ENCODE measurements at regions not wholly inside any gene's neighbourhood (a gene's known extent, or its start where the extent isn't known, plus 50 kb on each side); places are given as distances from the start of the nearest gene placed in this dataset.
"Not testable (repeated sequence)": the region's sequence is repeated elsewhere in the genome, so short reads cannot be mapped to it uniquely, and the experiment has no call there.

- Histone ChIP-seq H3K4me3 (ENCODE audit: low read length) (no peak overlapping the region), H3K27me3 (ENCODE audit: control insufficient read depth, insufficient read depth, low read length, poor library complexity, severe bottlenecking) (no peaks in the 10 kb centered on the region), H3K4me1 (ENCODE audit: control insufficient read depth, insufficient read depth, low read length) (no peaks in the 10 kb centered on the region), H3K27ac (ENCODE audit: low read depth, low read length) (no peak overlapping the region), H3K36me3 (ENCODE audit: control insufficient read depth, insufficient read depth, low read length) (no peaks in the 10 kb centered on the region), H3K9ac (ENCODE audit: extremely low read depth, low read length, poor library complexity, severe bottlenecking) (no peak overlapping the region), H3K9me3 (ENCODE audit: control insufficient read depth, low read length) (peaks cover 25% of the 10 kb centered on the region)
- no peak for DNase-seq
- Mint-ChIP-seq H3K27me3 (ENCODE audit: insufficient read depth) (peaks cover 12% of the 10 kb centered on the region), H3K27ac (no peak overlapping the region), H3K9me3 (peaks cover 23% of the 10 kb centered on the region), H3K4me3 (no peak overlapping the region), H3K36me3 (ENCODE audit: low read depth) (peaks cover 3% of the 10 kb centered on the region), H3K4me1 (peaks cover 4% of the 10 kb centered on the region)
- 88% methylated on average over 7 of the region's 7 CpGs; no CpG with 5 or more reads in 1 of the 2 experiments for WGBS, 2 experiments (ENCODE audit: insufficient coverage in 1 of 2, insufficient read length in 1 of 2)
- no peak for TF ChIP-seq CTCF (conservative IDR thresholded peaks at IDR 0.05)
These were observed 576.2 kb downstream of the BNC2 start for GRCh38 chr9:16294133-16294770.

GRCh38 chr9:16294940-16295339 lies 575.5 kb downstream of the BNC2 start:
- not testable (repeated sequence) for H3K4me3 Mint-ChIP-seq; H3K36me3 Mint-ChIP-seq (ENCODE audit: low read depth); H3K36me3 ChIP-seq (ENCODE audit: control insufficient read depth, insufficient read depth, low read length); H3K27ac Mint-ChIP-seq; H3K9ac ChIP-seq (ENCODE audit: extremely low read depth, low read length, poor library complexity, severe bottlenecking); H3K4me3 ChIP-seq (ENCODE audit: low read length); H3K27ac ChIP-seq (ENCODE audit: low read depth, low read length); H3K4me1 ChIP-seq (ENCODE audit: control insufficient read depth, insufficient read depth, low read length); H3K27me3 ChIP-seq (ENCODE audit: control insufficient read depth, insufficient read depth, low read length, poor library complexity, severe bottlenecking); DNase-seq
- 86 to 100% methylated on average over 1 to 5 of the region's 5 CpGs for WGBS, 2 experiments (ENCODE audit: insufficient coverage in 1 of 2, insufficient read length in 1 of 2)
- H3K9me3 ChIP-seq (ENCODE audit: control insufficient read depth, low read length) = peaks cover 25% of the 10 kb centered on the region
- H3K9me3 Mint-ChIP-seq = peaks cover 27% of the 10 kb centered on the region
- H3K27me3 Mint-ChIP-seq (ENCODE audit: insufficient read depth) = peaks cover 12% of the 10 kb centered on the region
- peaks cover 11% of the 10 kb centered on the region for H3K4me1 Mint-ChIP-seq

GRCh38 chr9:16299368-16299767 lies 571.1 kb downstream of the BNC2 start:
- not testable (repeated sequence) for H3K9ac ChIP-seq (ENCODE audit: extremely low read depth, low read length, poor library complexity, severe bottlenecking); H3K4me3 Mint-ChIP-seq; H3K36me3 Mint-ChIP-seq (ENCODE audit: low read depth); H3K27me3 ChIP-seq (ENCODE audit: control insufficient read depth, insufficient read depth, low read length, poor library complexity, severe bottlenecking); H3K27ac ChIP-seq (ENCODE audit: low read depth, low read length); H3K4me3 ChIP-seq (ENCODE audit: low read length); DNase-seq; H3K36me3 ChIP-seq (ENCODE audit: control insufficient read depth, insufficient read depth, low read length); H3K27ac Mint-ChIP-seq; H3K4me1 ChIP-seq (ENCODE audit: control insufficient read depth, insufficient read depth, low read length)
- H3K27me3 Mint-ChIP-seq (ENCODE audit: insufficient read depth) = peaks cover 26% of the 10 kb centered on the region
- peaks cover 25% of the 10 kb centered on the region for H3K9me3 ChIP-seq (ENCODE audit: control insufficient read depth, low read length)
- H3K9me3 Mint-ChIP-seq = peaks cover 27% of the 10 kb centered on the region
- peaks cover 14% of the 10 kb centered on the region for H3K4me1 Mint-ChIP-seq
- WGBS, 2 experiments (ENCODE audit: insufficient coverage in 1 of 2, insufficient read length in 1 of 2) = 65% methylated on average over 3 of the region's 3 CpGs; no CpG with 5 or more reads in 1 of the 2 experiments

GRCh38 chr9:16303506-16303905 lies 567.0 kb downstream of the BNC2 start:
- H3K4me3 Mint-ChIP-seq = no peak overlapping the region
- Histone ChIP-seq H3K9ac (ENCODE audit: extremely low read depth, low read length, poor library complexity, severe bottlenecking) (no peak overlapping the region), H3K9me3 (ENCODE audit: control insufficient read depth, low read length) (peaks cover 1% of the 10 kb centered on the region), H3K4me1 (ENCODE audit: control insufficient read depth, insufficient read depth, low read length) (no peaks in the 10 kb centered on the region), H3K27me3 (ENCODE audit: control insufficient read depth, insufficient read depth, low read length, poor library complexity, severe bottlenecking) (no peaks in the 10 kb centered on the region), H3K27ac (ENCODE audit: low read depth, low read length) (no peak overlapping the region), H3K4me3 (ENCODE audit: low read length) (no peak overlapping the region), H3K36me3 (ENCODE audit: control insufficient read depth, insufficient read depth, low read length) (no peaks in the 10 kb centered on the region)
- DNase-seq = no peak
- WGBS, 2 experiments (ENCODE audit: insufficient coverage in 1 of 2, insufficient read length in 1 of 2) = 91 to 93% methylated on average over 5 to 6 of the region's 6 CpGs
- H3K27me3 Mint-ChIP-seq (ENCODE audit: insufficient read depth) = peaks cover 24% of the 10 kb centered on the region
- H3K36me3 Mint-ChIP-seq (ENCODE audit: low read depth) = peaks cover 2% of the 10 kb centered on the region
- no peak overlapping the region for H3K27ac Mint-ChIP-seq
- TF ChIP-seq CTCF (conservative IDR thresholded peaks at IDR 0.05) = no peak
- H3K9me3 Mint-ChIP-seq = peaks cover 11% of the 10 kb centered on the region
- H3K4me1 Mint-ChIP-seq = peaks cover 14% of the 10 kb centered on the region
